ENCODE measurements at regions not wholly inside any gene's neighbourhood (a gene's known extent, or its start where the extent isn't known, plus 50 kb on each side); places are given as distances from the start of the nearest gene placed in this dataset.

DNA sequence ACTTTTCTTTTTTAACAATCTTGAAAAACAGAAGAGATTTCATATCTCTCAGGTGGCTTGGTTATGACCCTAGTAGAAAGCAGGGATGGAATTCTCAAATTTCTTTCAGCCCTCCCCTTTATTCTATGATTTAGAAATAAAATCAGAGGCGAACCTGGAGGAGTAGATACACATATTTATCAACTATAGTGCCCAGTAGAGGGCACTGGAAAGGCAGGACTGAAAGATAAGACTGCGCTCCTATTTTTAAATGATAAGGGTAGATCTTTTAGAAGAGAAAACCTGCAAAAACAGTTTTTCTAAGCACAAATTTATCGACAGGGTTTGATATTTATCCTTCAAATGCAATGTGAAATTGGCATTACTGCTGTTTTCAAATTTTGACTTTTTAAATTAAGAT is 1296.6 kb downstream of the EPHA7 start:
- Histone ChIP-seq H4K91ac (ENCODE audit: insufficient read length, low read depth, low read length) (no peak overlapping the region), H3K18ac (ENCODE audit: insufficient read length, low read depth, low read length) (no peak overlapping the region), H2BK12ac (ENCODE audit: insufficient read length, low read depth, low read length) (no peak overlapping the region), H2BK15ac (ENCODE audit: low read depth, low read length) (no peak overlapping the region), H3T11ph (ENCODE audit: low read length) (no peak overlapping the region), H2BK120ac (ENCODE audit: low read depth, low read length, poor library complexity, severe bottlenecking) (no peak overlapping the region), H2AFZ (ENCODE audit: low read length) (no peak overlapping the region), H2BK20ac (ENCODE audit: low read depth, low read length, poor library complexity, severe bottlenecking) (no peak overlapping the region), H3K4me1 (ENCODE audit: insufficient read depth, low read length) (peaks cover 7% of the 10 kb centered on the region; the same call in 1 of the 2 replicates), H3K9me3 (ENCODE audit: control insufficient read depth, low read depth, low read length) (no peaks in the 10 kb centered on the region), H3K79me1 (ENCODE audit: insufficient read depth, low read depth, low read length, poor library complexity, severe bottlenecking) (no peaks in the 10 kb centered on the region), H4K20me1 (ENCODE audit: control insufficient read depth, insufficient read depth, insufficient read length) (no peaks in the 10 kb centered on the region), H3K4ac (ENCODE audit: low read depth, low read length) (no peak overlapping the region), H3K9ac (ENCODE audit: extremely low read depth, insufficient read length, low read length) (no peak overlapping the region), H3K79me2 (ENCODE audit: insufficient read depth, low read length) (no peaks in the 10 kb centered on the region), H3K27ac (ENCODE audit: insufficient read length, low read depth, low read length) (no peak overlapping the region), H3K23ac (ENCODE audit: insufficient read length, low read depth, low read length) (no peak overlapping the region), H3K14ac (ENCODE audit: insufficient read depth, low read length) (no peak overlapping the region), H3K23me2 (ENCODE audit: insufficient read length, low read depth, low read length, poor library complexity, severe bottlenecking) (no peaks in the 10 kb centered on the region), H2AK5ac (ENCODE audit: insufficient read length, low read length) (no peak overlapping the region), H2BK5ac (ENCODE audit: insufficient read length, low read length) (no peak overlapping the region), H3K56ac (ENCODE audit: insufficient read length, low read depth, low read length) (no peak overlapping the region), H4K8ac (replicated peaks; ENCODE audit: insufficient read length, low read depth, low read length) (no peak overlapping the region), H4K5ac (ENCODE audit: insufficient read length, low read depth, low read length) (no peak overlapping the region), H3K4me2 (ENCODE audit: insufficient read depth, insufficient read length, low read length) (no peak overlapping the region), H3K27me3 (ENCODE audit: insufficient read depth, low read length) (no peaks in the 10 kb centered on the region)
- Mint-ChIP-seq H3K36me3 (ENCODE audit: insufficient read depth in 1 of 3, low read depth in 3 of 3) (no peaks in the 10 kb centered on the region), H3K4me1 (peaks cover 2 to 10% of the 10 kb centered on the region in 2 experiments), H3K4me3 (no peak overlapping the region), H3K27me3 (ENCODE audit: low read depth) (peaks cover 3% of the 10 kb centered on the region; the same call in 1 of the 2 replicates), H3K9me3 (no peaks in the 10 kb centered on the region), H3K27ac (no peak overlapping the region)
- TF ChIP-seq, protein P1, sequence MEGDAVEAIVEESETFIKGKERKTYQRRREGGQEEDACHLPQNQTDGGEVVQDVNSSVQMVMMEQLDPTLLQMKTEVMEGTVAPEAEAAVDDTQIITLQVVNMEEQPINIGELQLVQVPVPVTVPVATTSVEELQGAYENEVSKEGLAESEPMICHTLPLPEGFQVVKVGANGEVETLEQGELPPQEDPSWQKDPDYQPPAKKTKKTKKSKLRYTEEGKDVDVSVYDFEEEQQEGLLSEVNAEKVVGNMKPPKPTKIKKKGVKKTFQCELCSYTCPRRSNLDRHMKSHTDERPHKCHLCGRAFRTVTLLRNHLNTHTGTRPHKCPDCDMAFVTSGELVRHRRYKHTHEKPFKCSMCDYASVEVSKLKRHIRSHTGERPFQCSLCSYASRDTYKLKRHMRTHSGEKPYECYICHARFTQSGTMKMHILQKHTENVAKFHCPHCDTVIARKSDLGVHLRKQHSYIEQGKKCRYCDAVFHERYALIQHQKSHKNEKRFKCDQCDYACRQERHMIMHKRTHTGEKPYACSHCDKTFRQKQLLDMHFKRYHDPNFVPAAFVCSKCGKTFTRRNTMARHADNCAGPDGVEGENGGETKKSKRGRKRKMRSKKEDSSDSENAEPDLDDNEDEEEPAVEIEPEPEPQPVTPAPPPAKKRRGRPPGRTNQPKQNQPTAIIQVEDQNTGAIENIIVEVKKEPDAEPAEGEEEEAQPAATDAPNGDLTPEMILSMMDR (conservative IDR thresholded peaks at IDR 0.05): peak; percentile 63
- DNase-seq: no peak
- no CpG with 5 or more reads among the region's 3 CpGs for WGBS (ENCODE audit: extremely low coverage, insufficient read length, low lambda C conversion rate)

All from H9 (cell line).